HG03108 (cell line): ENCODE measurements at regions not wholly inside any gene's neighbourhood (a gene's known extent, or its start where the extent isn't known, plus 50 kb on each side); places are given as distances from the start of the nearest gene placed in this dataset.
"Not testable (repeated sequence)": the region's sequence is repeated elsewhere in the genome, so short reads cannot be mapped to it uniquely, and the experiment has no call there.

Experiments
- ATAC-seq: cut with Tn5 transposase; IDR thresholded peaks from one replicate; pipeline ENCODE4 v1.9.1; 2021; ENCODE audit warnings: moderate library complexity; ENCODE audit not compliant: unreplicated experiment

- ATAC-seq: no peak
Observed at GRCh38 chr2:210730672-210731071, 174.3 kb downstream of the CPS1 start.

GRCh38 chr2:210746826-210747225 is 190.4 kb downstream of the CPS1 start:
- not testable (repeated sequence) for ATAC-seq

GRCh38 chr2:210752532-210752931 is 196.1 kb downstream of the CPS1 start:
- ATAC-seq: no peak

- no peak for ATAC-seq
Observed at GRCh38 chr2:210753386-210753785, 197.0 kb downstream of the CPS1 start.

- no peak for ATAC-seq
Observed at GRCh38 chr2:210756855-210757254, 200.5 kb downstream of the CPS1 start.

- no peak for ATAC-seq
Observed at GRCh38 chr2:210762604-210763588, 206.5 kb downstream of the CPS1 start.

DNA sequence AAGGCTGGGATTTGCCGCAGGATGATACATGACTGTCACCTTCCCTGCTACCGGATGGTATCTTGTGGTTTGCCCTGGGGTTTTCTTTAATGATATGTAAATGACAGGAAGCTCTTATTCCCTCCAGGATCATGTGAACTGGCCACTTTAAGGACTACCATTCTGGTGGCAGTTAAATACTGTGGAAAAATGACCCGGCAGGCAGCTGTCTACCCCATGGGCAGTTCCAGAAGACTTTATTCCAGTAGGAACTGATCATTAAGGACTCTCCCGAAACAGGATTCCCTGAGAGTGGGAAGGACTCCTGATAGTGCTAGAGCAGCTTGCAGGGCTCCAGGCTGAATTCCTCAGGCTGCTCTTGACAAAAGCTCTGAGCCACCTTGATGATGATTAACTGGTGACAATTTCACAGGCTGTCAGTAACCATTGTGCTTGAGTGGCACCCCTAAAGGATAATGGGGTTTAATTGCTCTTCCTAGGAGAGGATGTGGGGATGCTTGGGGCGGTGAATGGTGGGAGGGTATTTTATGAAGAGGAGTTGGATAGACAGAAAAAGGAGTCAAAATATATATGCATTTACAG is 212.0 kb downstream of the CPS1 start:
- no peak for ATAC-seq

- ATAC-seq: no peak
Observed at GRCh38 chr2:210776756-210777155, 220.4 kb downstream of the CPS1 start.

GRCh38 chr2:210782222-210782621 is 225.8 kb downstream of the CPS1 start:
- ATAC-seq: no peak

- ATAC-seq: not testable (repeated sequence)
Observed at GRCh38 chr2:210787831-210788230, 231.4 kb downstream of the CPS1 start.

DNA sequence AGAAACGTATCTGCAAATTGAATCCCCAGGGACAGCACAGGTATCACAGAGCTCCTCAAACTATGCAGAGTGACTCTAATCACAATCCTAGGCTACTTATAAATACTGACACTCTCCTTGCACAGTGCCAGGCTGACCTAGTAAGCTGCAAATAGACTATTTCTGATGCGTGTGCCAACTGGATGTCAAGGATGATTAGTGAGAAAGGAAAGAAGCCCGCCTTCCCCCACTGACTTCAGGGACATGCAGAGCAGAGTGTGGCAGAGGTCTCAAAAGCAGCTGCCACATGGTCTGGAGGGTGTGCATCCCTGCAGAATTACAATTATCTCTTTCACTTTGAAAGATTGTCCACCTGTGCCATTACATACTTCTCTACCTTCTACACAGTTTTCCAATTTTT is 235.6 kb downstream of the CPS1 start:
- ATAC-seq: no peak

GRCh38 chr2:210795506-210795905 is 239.1 kb downstream of the CPS1 start:
- ATAC-seq: no peak

DNA sequence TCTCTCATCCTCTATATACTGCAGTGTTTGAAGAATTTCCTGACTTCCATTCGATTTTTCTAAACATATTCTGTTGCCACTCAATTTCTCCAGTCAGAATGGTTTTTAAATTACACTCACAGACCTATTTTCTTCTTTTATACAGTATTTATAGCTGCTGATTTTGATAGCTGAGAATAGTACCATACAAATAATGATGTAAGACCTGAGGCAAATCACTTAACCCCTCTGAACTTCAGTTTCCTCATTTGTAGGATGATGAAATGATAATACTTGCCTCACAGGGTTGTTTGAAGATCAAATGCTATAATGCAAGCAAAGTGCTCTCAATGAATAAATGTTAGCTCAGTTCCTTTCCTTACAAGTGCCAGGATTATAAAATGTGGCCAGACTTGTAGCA is 241.8 kb downstream of the CPS1 start:
- ATAC-seq: no peak

DNA sequence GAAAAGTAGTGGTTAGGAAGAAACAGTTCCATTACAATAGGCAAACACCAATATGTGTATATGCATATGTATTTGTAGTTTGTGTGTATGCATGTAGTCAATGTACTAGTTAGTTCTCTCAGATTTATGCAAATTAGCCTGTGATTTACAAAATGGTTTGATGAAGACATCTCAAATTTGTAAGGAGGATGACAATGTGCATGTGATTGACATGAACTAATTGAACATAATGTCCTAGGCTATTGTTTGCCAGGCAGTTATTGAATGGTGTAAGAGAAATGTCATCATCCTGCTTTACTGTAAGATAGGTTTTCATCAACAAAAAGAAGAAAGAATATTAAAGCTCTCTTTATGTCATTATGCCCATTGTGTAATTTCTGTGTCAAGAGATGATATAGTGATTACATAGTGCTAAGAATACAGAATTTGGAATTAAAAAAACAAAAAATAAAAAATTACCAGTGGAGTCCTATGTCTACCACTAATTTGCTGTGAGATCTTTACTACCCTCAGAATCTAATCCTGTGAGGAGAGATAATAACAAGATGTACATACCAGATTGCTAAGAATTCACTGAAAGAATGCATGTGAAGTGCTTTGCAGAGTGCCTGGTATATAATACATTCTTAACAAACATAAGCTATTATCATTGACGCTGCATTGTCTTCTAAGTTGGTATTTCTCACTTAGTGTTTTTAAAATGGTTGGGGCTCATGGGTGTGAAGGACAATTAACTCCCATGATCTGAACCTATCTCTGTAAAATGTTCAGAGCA is 258.0 kb downstream of the CPS1 start:
- ATAC-seq: no peak

DNA sequence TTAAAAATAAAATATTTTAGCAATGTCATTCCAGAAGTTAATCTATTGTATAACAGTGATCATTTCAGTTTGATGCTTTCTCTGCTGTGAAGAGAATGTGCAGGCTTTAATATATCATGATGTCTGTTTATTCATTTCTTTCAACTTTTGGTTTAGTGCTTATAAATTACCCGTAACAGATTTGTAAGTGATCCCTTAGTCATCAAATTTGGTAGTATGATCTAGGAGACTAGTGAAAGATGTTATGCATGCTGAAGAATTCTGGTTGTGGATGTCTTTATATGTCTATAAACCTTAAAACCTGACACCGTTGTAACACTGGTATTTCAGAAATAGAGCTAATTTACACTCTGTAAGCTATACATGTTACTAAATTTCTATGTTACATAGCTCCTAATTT is 260.4 kb downstream of the CPS1 start:
- ATAC-seq: no peak

GRCh38 chr2:210818473-210818872 is 262.1 kb downstream of the CPS1 start:
- no peak for ATAC-seq

DNA sequence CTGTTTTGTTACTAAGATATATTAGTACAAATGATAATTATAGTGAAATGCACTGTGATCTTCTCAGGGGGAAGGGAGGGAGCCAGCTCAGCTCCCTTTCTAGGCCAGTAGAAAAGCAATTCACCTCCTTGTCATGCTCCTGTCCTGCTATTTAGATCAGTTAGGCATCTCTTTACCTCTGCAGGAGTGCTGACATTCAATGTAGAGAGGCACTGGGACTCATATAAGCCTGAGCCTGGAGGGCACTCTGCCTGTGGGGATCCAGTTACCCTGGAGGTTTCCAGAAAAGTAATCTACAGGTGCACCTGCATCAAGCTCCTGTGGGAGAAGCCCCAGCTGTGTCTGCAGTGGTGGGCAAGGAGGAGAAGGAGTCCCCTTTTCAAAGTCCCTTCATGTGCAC is 277.0 kb downstream of the CPS1 start:
- ATAC-seq: no peak

DNA sequence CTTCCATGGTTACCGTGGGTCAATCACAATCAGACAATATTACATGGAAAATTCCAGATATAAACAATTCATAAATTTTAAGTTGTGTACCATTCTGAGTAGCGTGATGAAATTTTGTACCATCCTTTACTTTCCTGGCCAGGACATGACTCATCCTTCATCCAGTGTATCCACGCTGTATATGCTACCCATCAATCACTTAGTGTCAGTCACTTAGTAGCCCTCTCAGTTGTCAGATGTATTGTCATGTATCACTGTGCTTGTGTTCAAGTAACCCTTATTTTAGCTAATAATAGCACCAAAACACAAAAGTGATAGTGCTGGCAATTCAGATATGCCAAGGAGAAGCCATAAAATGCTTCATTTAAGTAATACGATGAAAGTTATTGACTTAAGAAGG is 282.6 kb downstream of the CPS1 start:
- no peak for ATAC-seq

GRCh38 chr2:210839450-210839849 is 283.1 kb downstream of the CPS1 start:
- no peak for ATAC-seq

DNA sequence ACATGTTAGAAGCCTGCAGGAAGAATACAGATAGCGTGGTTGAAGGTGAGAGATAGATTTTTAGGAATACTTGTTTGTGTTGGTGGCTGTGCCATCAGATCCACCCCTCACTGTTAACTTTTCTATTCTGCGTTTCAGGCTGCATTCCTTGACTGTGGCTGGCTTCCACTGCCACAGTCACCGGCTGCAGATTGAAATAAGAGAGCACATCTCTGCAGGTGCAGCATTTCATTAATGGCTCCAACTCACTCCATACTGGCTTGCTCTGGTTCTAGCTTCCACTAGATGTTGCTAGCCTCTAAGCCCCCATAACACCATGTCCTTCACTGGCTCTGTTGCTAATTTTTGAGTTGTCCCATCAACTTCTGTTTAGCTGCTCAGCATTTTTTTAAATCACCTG is 286.5 kb downstream of the CPS1 start:
- no peak for ATAC-seq

DNA sequence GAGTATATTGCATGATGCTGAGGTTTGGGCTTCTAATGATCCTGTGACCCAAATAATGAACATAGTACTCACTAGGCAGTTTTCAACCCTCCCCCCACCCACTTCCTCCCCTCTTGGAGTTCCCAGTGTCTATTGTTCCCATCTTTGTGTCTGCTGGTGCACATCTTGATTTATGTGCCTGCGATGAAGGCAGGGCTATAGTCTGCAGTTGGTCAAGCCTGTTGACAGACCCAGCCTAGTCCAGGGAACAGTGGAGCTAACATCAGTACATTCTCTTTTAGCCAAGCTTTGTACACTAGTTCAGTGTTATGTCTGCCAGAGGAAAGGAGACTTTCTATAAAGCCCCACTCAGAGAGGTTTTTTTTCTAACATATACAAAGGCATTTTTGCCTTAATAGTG is 287.6 kb downstream of the CPS1 start:
- no peak for ATAC-seq

GRCh38 chr2:210859314-210859713 is 302.9 kb downstream of the CPS1 start:
- ATAC-seq: no peak
